Trophoblast cell (in vitro differentiated cells and primary cell): ENCODE measurements at regions not wholly inside any gene's neighbourhood (a gene's known extent, or its start where the extent isn't known, plus 50 kb on each side); places are given as distances from the start of the nearest gene placed in this dataset.

Experiments used
- DNase-seq, 2 donors: peaks; one replicate each; pipeline ENCODE4 v3.0.0-alpha.2; 2016
- H2AFZ ChIP-seq: 2 replicates; pipeline ENCODE4 v1.6.1; 2013; ENCODE audit warnings: low read length, moderate library complexity, mild to moderate bottlenecking; ENCODE audit not compliant: insufficient read depth, poor library complexity
- H2AK5ac ChIP-seq: 2 replicates; pipeline ENCODE4 v1.6.1; 2013; ENCODE audit warnings: mild to moderate bottlenecking, low read length
- H2BK120ac ChIP-seq: 2 replicates; pipeline ENCODE4 v1.6.1; 2013; ENCODE audit warnings: low read length, mild to moderate bottlenecking, moderate library complexity; ENCODE audit not compliant: insufficient read depth, poor library complexity
- H2BK12ac ChIP-seq: 2 replicates; pipeline ENCODE4 v1.6.1; 2013; ENCODE audit warnings: mild to moderate bottlenecking, low read length, moderate library complexity
- H2BK5ac ChIP-seq: 2 replicates; pipeline ENCODE4 v1.6.1; 2013; ENCODE audit warnings: low read length, low read depth, moderate library complexity, mild to moderate bottlenecking; ENCODE audit not compliant: poor library complexity
- H3K14ac ChIP-seq: 2 replicates; pipeline ENCODE4 v1.6.1; 2013; ENCODE audit warnings: mild to moderate bottlenecking, low read length
- H3K18ac ChIP-seq: 2 replicates; pipeline ENCODE4 v1.6.1; 2013; ENCODE audit warnings: mild to moderate bottlenecking, low read length
- H3K23ac ChIP-seq: 2 replicates; pipeline ENCODE4 v1.6.1; 2013; ENCODE audit warnings: low read length
- H3K27ac ChIP-seq: 2 replicates; pipeline ENCODE4 v1.5.1; 2013; ENCODE audit warnings: low read depth, mild to moderate bottlenecking, inconsistent platforms, low read length, moderate library complexity
- H3K27me3 ChIP-seq: 2 replicates; pipeline ENCODE4 v1.6.1; 2013; ENCODE audit warnings: inconsistent platforms, mild to moderate bottlenecking, low read length, moderate library complexity; ENCODE audit not compliant: insufficient read depth
- H3K36me3 ChIP-seq, 2 experiments: 1 replicate in 1 of 2; 2 replicates in 1 of 2; pipeline ENCODE4 v1.6.1; 2013; ENCODE audit warnings: low read length in 2 of 2, mild to moderate bottlenecking in 2 of 2, moderate library complexity in 1 of 2; ENCODE audit not compliant: insufficient read depth in 2 of 2, control insufficient read depth in 1 of 2
- H3K4ac ChIP-seq: 2 replicates; pipeline ENCODE4 v1.6.1; 2013; ENCODE audit warnings: low read depth, mild to moderate bottlenecking, low read length, moderate library complexity
- H3K4me1 ChIP-seq, 2 experiments: 1 replicate in 1 of 2; 2 replicates in 1 of 2; pipeline ENCODE4 v1.6.1; 2013; ENCODE audit warnings: low read length in 2 of 2, mild to moderate bottlenecking in 2 of 2, moderate library complexity in 1 of 2; ENCODE audit not compliant: insufficient read depth in 2 of 2, control insufficient read depth in 1 of 2
- H3K4me2 ChIP-seq: 2 replicates; pipeline ENCODE4 v1.6.1; 2013; ENCODE audit warnings: inconsistent platforms, mild to moderate bottlenecking, low read length, moderate library complexity
- H3K4me3 ChIP-seq: 2 replicates; pipeline ENCODE4 v1.5.1; 2013; ENCODE audit warnings: mild to moderate bottlenecking, low read depth, low read length, inconsistent platforms
- H3K79me1 ChIP-seq: one replicate; pipeline ENCODE4 v1.6.1; 2013; ENCODE audit warnings: low read length
- H3K79me2 ChIP-seq: 2 replicates; pipeline ENCODE4 v1.6.1; 2013; ENCODE audit warnings: low read length, mild to moderate bottlenecking; ENCODE audit not compliant: control insufficient read depth, insufficient read depth, poor library complexity
- H3K9ac ChIP-seq: 2 replicates; pipeline ENCODE4 v1.6.1; 2013; ENCODE audit warnings: mild to moderate bottlenecking, low read length
- H3K9me3 ChIP-seq: 2 replicates; pipeline ENCODE4 v1.6.1; 2013; ENCODE audit warnings: low read depth, mild to moderate bottlenecking, control low read depth, inconsistent platforms, low read length; ENCODE audit not compliant: insufficient read depth
- H4K12ac ChIP-seq: 2 replicates; pipeline ENCODE4 v1.6.1; 2013; ENCODE audit warnings: low read depth, mild to moderate bottlenecking, low read length, moderate library complexity
- H4K8ac ChIP-seq: 2 replicates; pipeline ENCODE4 v1.6.1; 2013; ENCODE audit warnings: low read depth, mild to moderate bottlenecking, low read length, moderate library complexity
- H4K91ac ChIP-seq: one replicate; pipeline ENCODE4 v1.6.1; 2013; ENCODE audit warnings: low read depth, mild to moderate bottlenecking, low read length, moderate library complexity
- WGBS: extraction: QIAGEN DNeasy Blood & Tissue Kit; methylation state at CpG from one replicate; pipeline ENCODE4 v1.1.7; 2013; ENCODE audit warnings: missing lambda C conversion rate; ENCODE audit not compliant: insufficient read length, insufficient coverage; ENCODE audit errors: extremely low coverage; 5-methylcytosine and 5-hydroxymethylcytosine counted together

- Histone ChIP-seq H3K79me1 (no peaks in the 10 kb centered on the region), H2BK120ac (no peak overlapping the region)
These were observed 971.8 kb upstream of the ADGRB3 start for GRCh38 chr6:67663105-67663895.

GRCh38 chr6:67653561-67653960 lies 981.5 kb upstream of the ADGRB3 start:
- Histone ChIP-seq H3K4me3 (no peak overlapping the region), H3K9ac (no peak overlapping the region), H3K79me2 (no peaks in the 10 kb centered on the region), H4K91ac (no peak overlapping the region), H3K4me1 (no peaks in the 10 kb centered on the region), H3K79me1 (no peaks in the 10 kb centered on the region), H2BK120ac (no peak overlapping the region), H3K4ac (no peak overlapping the region), H3K18ac (no peak overlapping the region), H3K23ac (no peak overlapping the region), H2BK12ac (no peak overlapping the region), H2AFZ (no peak overlapping the region), H3K4me2 (no peak overlapping the region), H4K12ac (no peak overlapping the region), H2BK5ac (no peak overlapping the region), H3K14ac (no peak overlapping the region), H3K36me3 (no peaks in the 10 kb centered on the region), H3K27ac (no peak overlapping the region), H3K9me3 (no peaks in the 10 kb centered on the region), H4K8ac (no peak overlapping the region), H2AK5ac (no peak overlapping the region), H3K27me3 (no peaks in the 10 kb centered on the region)
- DNase-seq, result no peak
- no CpG with 5 or more reads among the region's 3 CpGs for WGBS

More at GRCh38 chr6:67663105-67663895, 971.8 kb upstream of the ADGRB3 start:
- Histone ChIP-seq H3K4me1 (no peaks in the 10 kb centered on the region), H3K9ac (no peak overlapping the region), H3K9me3 (no peaks in the 10 kb centered on the region), H4K91ac (no peak overlapping the region), H3K23ac (no peak overlapping the region), H2AFZ (no peak overlapping the region), H3K36me3 (no peaks in the 10 kb centered on the region), H3K27me3 (no peaks in the 10 kb centered on the region), H2BK5ac (no peak overlapping the region), H4K12ac (no peak overlapping the region), H2BK12ac (no peak overlapping the region), H3K4me2 (no peak overlapping the region), H3K27ac (no peak overlapping the region), H2AK5ac (no peak overlapping the region), H3K14ac (no peak overlapping the region), H4K8ac (no peak overlapping the region), H3K4ac (no peak overlapping the region), H3K79me2 (no peaks in the 10 kb centered on the region), H3K4me3 (no peak overlapping the region), H3K18ac (no peak overlapping the region)
- no CpG with 5 or more reads among the region's 11 CpGs for WGBS
- no peak for DNase-seq

GRCh38 chr6:67646550-67646949 lies 988.5 kb upstream of the ADGRB3 start:
- H3K23ac ChIP-seq, result no peak overlapping the region
- no peak overlapping the region for H4K8ac ChIP-seq
- no CpG with 5 or more reads among the region's 1 CpG for WGBS
- no peaks in the 10 kb centered on the region for H3K36me3 ChIP-seq
- H2AFZ ChIP-seq, result no peak overlapping the region
- H2BK120ac ChIP-seq, result no peak overlapping the region
- H3K18ac ChIP-seq, result no peak overlapping the region
- H3K79me1 ChIP-seq, result no peaks in the 10 kb centered on the region
- no peaks in the 10 kb centered on the region for H3K27me3 ChIP-seq
- H3K9ac ChIP-seq, result no peak overlapping the region
- H3K4me1 ChIP-seq, result no peaks in the 10 kb centered on the region
- H3K79me2 ChIP-seq, result no peaks in the 10 kb centered on the region
- DNase-seq, result no peak
- H4K12ac ChIP-seq, result no peak overlapping the region
- no peak overlapping the region for H3K4ac ChIP-seq
- no peaks in the 10 kb centered on the region for H3K9me3 ChIP-seq
- H3K14ac ChIP-seq, result no peak overlapping the region
- H3K4me3 ChIP-seq, result no peak overlapping the region
- no peak overlapping the region for H2BK12ac ChIP-seq
- no peak overlapping the region for H4K91ac ChIP-seq
- H3K4me2 ChIP-seq, result no peak overlapping the region
- no peak overlapping the region for H3K27ac ChIP-seq
- no peak overlapping the region for H2AK5ac ChIP-seq
- H2BK5ac ChIP-seq, result no peak overlapping the region

GRCh38 chr6:67643281-67643680 lies 991.8 kb upstream of the ADGRB3 start:
- no peak overlapping the region for H3K23ac ChIP-seq
- H3K9ac ChIP-seq, result no peak overlapping the region
- no peak overlapping the region for H3K4me3 ChIP-seq
- no peak overlapping the region for H2BK12ac ChIP-seq
- H2BK120ac ChIP-seq, result no peak overlapping the region
- H4K12ac ChIP-seq, result no peak overlapping the region
- no peaks in the 10 kb centered on the region for H3K4me1 ChIP-seq
- H3K4me2 ChIP-seq, result no peak overlapping the region
- no peaks in the 10 kb centered on the region for H3K79me1 ChIP-seq
- no peaks in the 10 kb centered on the region for H3K9me3 ChIP-seq
- H3K27me3 ChIP-seq, result no peaks in the 10 kb centered on the region
- no peak overlapping the region for H3K27ac ChIP-seq
- no peaks in the 10 kb centered on the region for H3K36me3 ChIP-seq
- no peak overlapping the region for H3K4ac ChIP-seq
- no peak overlapping the region for H3K18ac ChIP-seq
- WGBS, result no CpG with 5 or more reads among the region's 1 CpG
- H3K79me2 ChIP-seq, result no peaks in the 10 kb centered on the region
- H3K14ac ChIP-seq, result no peak overlapping the region
- no peak overlapping the region for H2AFZ ChIP-seq
- H4K91ac ChIP-seq, result no peak overlapping the region
- no peak overlapping the region for H4K8ac ChIP-seq
- no peak for DNase-seq
- no peak overlapping the region for H2AK5ac ChIP-seq
- H2BK5ac ChIP-seq, result no peak overlapping the region
